Posterior vena cava (tissue), 2 donors: ENCODE measurements at regions not wholly inside any gene's neighbourhood (a gene's known extent, or its start where the extent isn't known, plus 50 kb on each side); places are given as distances from the start of the nearest gene placed in this dataset.
A peak's percentile ranks its signal among the peaks of the same experiment; 100 is the strongest.
"Not testable (repeated sequence)": the region's sequence is repeated elsewhere in the genome, so short reads cannot be mapped to it uniquely, and the experiment has no call there.

Source experiments
- DNase-seq: peaks from one replicate; pipeline ENCODE4 v3.0.0-alpha.2; 2020; ENCODE audit warnings: low spot score
- intact Hi-C, 2 donors: fragments of 100-400 bp; cut with DNase I; formaldehyde crosslinking; loops; one replicate each; pipeline versions ENCODE4 v1.14.1 to v1.14.2; 2022 to 2023
- donor health status: DM: yes; HTN: yes; CAD: no.
- donor health status: DM: yes; HTN: yes; CAD: no.

DNA sequence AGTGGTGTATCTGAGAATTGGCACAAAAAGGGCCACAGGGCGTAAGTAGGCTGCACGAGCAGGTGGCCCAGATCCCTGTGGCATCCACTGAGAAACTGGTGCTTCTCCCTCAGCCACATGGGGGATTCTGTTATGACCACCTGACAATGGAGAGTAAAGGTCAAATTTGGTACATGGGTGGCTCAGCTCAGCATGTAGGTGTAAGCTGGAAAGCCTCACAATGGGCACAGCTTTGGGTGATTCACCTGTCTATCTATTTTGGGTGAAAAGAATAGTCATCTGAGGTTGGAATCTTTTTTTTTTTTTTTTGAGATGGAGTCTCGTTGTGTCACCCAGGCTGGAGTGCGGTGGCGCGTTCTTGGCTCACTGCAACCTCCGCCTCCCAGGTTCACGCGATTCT, 163.4 kb upstream of the TMEM260 start:
- intact Hi-C loops = no loop called here
- DNase-seq = no peak

DNA sequence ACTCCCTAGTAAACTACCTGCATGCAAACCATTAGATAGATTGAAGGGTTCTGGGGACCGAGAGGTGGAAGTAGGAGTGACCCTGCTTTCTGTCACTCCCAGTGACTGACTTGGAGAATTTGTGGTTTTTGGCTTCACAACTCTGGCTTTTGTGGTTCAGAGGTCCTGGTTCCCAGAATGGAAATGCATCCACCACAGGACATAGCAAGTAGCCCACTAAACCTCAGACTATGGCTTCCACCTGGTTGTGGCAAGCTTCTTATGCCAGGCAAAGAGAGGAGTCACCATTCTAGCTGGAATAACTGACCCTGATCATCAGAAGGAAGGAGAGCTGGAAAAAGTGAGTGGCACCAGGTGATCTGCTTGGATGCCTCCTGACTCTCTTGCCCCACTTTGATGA, 162.4 kb upstream of the TMEM260 start:
- DNase-seq = no peak
- intact Hi-C loops = no loop called here

DNA sequence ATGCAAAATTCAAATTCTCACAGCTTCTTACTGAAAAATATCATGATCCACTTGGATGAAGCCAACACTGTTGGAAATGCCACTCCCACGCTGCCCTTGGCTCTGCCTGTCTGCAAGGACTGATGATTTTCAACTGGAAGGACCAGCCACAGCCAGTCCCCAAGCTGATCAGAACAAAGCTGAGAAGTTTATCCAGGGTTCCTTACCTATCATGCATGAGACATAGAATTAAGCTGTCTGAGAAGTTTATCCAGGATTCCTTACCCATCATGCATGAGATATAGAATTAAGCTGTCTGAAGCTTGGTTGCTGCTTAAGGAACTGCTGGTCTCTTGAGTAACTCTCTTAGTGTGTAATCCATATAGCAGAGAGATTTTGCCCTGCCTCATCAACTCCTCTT, 159.8 kb upstream of the TMEM260 start:
- no peak for DNase-seq
- intact Hi-C loops = loop anchor here in 1 of 2 donors (10.0 kb wide), 2 partner anchors 75 to 715 kb away; no protein-coding TSS in a partner anchor

DNA sequence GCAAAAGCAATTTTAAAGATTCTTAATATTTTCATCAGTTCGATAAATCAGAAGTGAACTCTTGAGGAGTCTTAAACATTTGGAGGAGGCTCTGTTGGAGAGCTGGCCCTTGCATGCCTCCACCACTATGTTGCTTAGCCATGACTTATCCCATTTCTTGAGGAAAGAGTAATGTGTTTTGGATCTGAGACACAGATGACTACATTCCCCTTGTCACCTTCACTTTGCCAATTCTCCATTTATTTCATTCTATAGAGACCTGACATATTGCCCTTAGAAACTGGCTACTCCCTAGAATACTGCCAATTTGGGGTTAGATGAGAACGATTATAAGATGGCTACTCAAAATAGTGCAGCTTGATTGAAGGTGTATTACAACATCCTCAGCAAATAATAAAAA, 157.4 kb upstream of the TMEM260 start:
- intact Hi-C loops = loop anchor here in 1 of 2 donors (10.0 kb wide), 2 partner anchors 77 to 717 kb away; no protein-coding TSS in a partner anchor
- DNase-seq = no peak

DNA sequence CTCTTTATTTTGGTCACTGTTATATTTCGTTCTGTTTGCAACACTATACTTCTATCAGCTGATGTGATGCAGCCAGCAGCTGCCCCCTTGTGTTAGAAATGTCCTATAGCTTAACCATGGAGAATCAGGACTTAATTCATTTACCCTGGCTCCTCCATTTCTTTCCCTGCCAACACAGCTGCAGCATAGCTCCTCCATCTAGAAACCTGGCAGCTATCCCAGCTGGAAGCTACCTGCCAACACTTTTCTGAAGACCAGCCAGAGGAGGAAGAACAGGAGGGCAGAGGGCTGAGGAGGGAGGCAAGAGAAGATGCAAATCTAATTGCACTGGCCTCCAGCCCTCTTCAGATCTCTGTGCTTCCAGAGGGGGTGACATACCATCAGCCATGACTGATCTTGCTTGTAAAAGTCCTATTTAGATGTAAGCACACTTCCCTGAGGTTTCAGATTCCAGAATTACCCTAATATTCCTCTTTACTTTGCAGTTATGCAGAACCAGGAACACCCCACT, 156.8 kb upstream of the TMEM260 start:
- intact Hi-C loops = loop anchor here in 1 of 2 donors (10.0 kb wide), 2 partner anchors 78 to 718 kb away; no protein-coding TSS in a partner anchor
- no peak for DNase-seq

DNA sequence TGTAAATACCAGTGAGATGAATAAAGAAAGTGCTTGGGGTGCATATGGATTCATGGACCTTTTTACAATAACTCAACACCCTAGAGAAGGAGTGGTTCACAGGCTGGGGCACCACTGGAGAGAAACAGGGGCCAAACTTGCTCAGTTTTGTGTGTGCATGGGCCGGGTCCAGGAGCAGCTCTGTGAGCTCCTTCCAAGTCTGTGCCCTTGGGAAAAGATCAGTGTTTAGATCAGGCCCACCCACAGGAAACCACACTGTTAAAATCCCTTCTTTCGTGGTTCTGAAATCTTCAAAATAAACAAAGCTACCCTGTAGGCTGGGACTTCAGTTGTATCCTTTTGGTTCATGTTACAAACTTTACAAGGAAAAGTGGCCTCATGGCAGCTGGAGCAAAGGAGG, 156.1 kb upstream of the TMEM260 start:
- no peak for DNase-seq
- intact Hi-C loops = loop anchor here in 1 of 2 donors (10.0 kb wide), 2 partner anchors 79 to 719 kb away; no protein-coding TSS in a partner anchor

DNA sequence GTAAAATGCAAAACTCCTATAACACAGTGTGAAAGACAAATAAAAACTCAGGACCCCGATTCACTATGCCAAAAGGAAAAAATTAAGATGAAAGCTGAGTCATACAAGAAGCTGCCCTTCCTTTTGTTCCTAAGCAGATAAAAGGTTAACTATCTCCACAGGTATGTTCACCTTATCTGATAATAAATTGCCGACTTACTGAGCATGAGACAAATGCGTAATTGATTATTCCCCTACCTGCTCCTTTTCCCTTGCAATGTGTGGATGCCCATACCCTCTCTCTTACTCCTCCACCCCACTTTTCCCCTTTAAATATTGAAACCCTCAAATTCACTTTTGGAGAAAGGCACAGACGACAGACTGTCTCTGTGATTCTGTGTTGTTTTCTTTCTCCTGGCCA, 148.6 kb upstream of the TMEM260 start:
- intact Hi-C loops = no loop called here
- DNase-seq = no peak

DNA sequence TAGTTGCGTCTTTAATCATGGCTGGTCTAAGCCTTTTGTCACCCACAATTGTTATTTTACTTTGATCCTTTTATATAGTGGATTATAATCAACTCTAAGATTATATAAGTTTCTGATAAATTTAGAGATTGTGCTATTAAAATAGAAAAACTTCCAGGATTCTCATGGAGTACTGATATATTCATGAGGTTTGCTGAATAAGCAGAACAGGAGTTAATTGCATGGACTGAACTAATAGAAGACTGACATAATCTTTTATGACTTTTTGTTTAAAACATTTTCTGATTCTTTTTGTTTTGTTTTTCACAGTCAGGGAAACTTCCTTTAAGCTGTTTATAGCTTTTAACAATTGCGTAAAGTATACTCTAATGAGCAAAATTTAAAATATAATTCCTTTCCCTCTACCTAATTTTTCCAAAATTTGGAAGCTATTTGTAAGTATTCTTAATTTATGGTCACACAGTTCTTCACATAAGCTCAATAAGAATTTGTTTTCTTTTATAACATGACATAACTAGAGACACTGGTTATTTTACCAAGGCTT, 129.9 kb upstream of the TMEM260 start:
- intact Hi-C loops = no loop called here
- DNase-seq = no peak

DNA sequence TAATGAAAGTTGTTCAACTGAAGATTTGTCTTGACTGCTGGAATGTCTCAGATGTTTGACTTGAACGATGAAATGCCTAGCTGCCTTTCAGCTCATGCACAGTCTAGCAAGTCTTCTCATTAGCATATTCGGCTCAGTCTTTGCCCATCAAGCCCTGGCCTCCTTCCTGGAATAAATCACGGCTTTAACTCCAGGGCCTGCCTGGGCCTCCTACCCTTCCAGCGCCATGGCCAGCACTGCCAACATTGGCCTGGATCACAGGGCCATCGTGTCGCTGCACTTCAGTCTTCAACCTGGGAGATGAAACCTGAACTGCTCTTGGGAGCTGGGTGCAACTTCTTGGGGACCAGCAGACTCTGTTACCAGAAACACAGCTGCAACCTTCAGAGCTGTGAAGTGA, 126.7 kb upstream of the TMEM260 start:
- peak; percentile 22 for DNase-seq
- intact Hi-C loops = no loop called here

DNA sequence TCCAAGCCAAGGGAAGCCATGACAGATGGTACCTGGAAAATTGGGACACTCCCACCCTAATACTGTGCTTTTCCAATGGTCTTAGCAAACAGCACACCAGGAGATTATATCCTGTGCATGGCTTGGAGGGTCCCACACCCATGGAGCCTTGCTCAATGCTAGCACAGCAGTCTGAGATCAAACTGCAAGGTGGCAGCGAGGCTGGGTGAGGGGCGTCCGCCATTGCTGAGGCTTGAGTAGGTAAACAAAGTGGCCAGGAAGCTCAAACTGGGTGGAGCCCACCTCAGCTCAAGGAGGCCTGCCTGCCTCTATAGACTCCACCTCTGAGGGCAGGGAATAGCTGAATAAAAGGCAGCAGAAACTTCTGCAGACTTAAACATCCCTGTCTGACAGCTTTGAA, 124.9 kb upstream of the TMEM260 start:
- peak; percentile 20 for DNase-seq
- intact Hi-C loops = not testable (repeated sequence)

DNA sequence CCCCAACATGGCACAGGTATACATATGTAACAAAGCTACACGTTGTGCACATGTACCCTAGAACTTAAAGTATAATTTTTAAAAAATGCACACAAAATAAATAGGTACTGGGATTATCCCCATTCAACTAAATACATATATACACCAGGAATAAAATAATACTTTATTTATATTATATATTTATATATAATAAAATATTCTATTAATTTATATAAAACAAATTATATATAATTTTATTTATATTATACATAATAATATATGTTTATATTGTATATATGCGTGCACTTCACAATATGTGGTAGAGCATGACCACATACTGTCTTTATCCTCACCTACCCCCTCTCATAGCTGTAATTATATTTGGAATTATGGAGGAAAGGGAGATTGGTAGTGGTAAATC, 119.1 kb upstream of the TMEM260 start:
- no peak for DNase-seq
- intact Hi-C loops = no loop called here

DNA sequence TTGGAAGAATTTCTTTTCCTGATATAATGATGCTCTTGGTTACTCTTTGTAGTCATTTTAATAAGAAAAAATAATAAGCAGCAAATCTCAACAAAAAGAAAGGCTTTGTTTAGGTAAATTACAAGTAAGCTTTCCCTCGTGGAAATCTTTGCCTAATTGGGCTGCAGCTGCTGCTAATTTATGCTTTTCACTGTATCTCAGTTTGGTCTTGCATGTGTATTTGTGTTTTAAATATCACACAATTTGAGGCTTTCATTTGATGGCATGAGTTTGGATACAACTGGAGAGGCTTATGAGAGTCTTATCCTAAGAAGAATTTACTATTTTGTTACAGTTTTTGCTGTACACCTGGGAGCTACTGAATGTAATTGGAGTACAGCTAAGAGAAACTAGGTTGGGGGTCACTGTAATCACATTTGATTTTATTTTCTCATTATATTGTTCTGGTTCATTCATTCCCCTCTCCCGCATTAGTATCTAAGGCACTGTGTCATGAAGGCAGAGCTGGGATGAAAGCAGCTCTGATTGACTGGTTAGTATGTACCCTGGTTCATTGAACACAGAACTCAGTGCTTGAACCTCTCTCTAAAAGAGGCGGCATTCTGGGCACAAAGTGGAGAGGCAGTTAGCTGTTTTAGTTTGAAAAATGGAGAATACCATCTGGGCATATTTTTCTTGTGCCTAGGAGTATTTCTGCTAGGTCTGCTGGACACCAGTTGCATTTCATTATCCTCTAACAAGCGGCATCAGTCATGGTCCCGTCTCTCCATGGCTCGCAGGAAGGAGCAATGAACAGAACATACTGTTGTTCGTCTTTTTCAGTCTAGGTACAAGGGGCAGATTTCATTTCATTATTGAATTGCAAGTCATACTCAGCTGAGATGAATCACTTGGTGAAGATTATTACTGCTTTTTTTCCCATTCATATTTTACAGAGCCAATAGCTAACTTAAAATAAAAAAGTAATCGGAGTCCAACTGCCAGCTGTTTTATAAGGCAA, 118.0 kb upstream of the TMEM260 start:
- DNase-seq = no peak
- intact Hi-C loops = no loop called here

DNA sequence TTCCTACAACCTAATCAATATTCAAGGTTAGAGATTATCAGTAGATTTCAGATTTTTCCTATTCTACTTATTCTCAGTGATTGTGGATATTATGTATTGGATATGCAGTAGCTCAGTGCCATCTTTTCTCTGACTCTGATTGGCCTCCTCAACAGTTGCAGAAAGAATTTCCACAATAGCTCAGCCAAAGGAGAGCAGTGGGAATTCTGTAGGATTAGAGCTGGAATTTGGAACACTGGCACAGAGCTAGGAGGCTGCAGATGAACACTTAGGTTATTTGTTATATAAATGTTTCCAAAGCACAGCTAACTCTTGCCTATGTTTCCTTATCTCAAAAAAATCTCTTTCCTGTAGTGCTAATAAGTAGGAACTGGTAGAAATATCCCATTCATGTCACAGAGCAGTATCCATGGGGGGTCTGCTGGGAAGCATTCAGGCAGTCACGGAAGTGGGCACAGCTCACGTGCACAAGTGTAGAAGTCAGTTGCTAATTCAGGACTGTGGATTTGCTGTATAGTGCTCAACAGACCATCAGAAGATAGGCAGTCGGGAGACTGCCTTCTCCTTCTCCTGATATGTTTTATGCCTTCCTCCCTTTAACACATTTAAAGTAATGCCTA, 116.2 kb upstream of the TMEM260 start:
- intact Hi-C loops = no loop called here
- no peak for DNase-seq

DNA sequence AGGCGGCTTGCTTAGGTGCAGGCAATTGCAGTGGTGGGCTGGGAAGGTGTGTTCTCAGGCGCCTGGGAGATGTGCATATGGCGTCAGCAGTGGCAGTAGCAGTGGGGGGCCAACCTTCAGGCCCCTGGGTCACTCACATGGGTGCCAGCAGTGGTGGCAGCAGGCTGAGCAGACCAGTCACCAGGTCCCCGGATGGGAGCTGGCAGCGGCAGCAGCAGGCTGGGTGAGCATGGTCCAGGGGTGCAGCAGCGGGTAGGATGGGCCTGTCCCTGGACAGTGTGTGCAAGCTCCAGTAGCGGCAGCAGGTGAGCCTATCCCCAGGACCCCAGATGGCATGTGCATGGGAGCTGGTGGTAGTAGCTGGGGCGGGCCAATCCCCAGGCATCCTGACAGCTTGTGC, 108.5 kb upstream of the TMEM260 start:
- DNase-seq = no peak
- intact Hi-C loops = loop anchor here (10.0 kb wide), 1 partner anchor 766 kb away; no protein-coding TSS in a partner anchor

DNA sequence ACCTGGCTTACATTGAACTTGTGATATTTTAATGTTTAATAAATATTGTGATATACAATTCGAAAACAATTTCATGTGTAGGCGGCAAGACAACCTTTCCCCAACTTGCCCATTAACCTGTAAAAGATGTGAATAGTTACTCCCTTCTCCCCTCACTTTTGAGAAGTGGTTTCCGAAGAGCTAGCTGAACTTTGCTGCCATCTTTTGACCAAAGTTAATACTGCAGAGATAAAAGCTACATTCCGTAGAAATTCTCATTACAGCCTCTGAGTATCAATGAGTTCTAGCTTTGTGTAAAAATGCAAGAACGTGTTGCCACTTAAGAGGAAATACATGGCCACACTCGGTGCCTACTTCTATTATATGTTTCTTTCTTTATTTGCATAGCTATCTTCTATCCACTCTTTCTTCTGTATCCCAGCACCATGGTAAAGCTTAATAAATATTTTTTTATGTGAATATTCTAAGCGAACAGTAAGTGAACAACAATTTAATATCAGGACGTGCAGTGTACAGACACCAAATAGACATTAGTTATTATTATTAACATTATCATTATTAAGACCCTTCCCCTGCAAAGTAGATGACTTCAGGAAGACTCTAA, 105.1 kb upstream of the TMEM260 start:
- no peak for DNase-seq
- intact Hi-C loops = loop anchor here (10.0 kb wide), 1 partner anchor 770 kb away; no protein-coding TSS in a partner anchor

DNA sequence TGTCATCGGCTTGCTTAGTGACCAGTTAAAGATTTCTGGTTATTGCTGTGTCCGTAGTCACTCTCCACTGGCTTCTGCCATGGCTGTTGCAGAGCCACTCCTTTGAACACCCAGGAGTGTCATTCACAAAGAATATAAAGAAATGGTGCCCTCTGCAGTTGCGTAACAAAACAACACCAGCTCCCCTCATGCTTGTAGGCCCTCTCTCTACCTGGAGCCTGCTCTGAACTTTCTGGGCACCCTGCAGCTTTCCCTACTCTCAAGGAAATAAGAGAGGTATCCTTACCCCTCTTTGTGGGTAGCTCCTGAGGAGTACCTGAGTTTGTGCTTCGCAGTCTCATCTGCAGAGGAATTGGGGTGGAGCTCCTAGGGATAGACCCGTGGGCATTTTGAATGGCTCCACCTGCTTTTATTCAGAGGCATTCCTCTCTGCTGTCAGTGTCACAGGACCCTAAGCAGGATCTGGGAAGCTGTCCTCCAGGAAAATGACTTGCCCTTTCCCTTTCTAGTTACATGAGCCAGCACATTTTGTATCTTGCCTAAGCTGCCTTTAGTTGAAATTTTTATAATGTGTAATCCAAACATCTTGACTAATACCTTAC, 97.2 kb upstream of the TMEM260 start:
- intact Hi-C loops = no loop called here
- DNase-seq = no peak

DNA sequence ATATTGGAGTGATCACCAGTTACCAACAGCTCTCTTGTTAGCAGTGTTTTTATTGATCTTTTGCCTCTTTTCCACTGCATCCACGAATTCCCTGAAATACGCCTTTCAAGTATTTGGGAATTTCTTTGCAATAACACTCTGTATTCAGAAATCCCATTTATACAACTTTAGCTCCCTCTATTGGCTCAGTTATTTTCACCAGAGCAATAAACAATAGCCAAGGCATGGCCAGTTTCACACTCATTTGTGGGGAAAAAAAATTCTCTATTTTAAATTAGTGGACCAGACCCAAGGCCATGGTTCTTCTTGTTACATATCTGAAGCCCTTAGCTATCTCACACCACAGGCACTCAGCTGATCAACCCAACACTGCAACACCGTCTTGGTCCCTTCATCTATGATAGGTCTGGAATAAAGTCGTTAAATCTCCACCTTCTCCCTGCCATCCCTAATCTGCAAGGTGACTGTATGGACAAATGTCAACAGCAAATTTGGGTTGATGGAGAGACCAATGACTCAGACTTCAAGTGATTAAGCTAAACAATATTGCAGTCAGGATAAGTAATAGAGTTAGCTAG, 92.4 kb upstream of the TMEM260 start:
- intact Hi-C loops = no loop called here
- no peak for DNase-seq

DNA sequence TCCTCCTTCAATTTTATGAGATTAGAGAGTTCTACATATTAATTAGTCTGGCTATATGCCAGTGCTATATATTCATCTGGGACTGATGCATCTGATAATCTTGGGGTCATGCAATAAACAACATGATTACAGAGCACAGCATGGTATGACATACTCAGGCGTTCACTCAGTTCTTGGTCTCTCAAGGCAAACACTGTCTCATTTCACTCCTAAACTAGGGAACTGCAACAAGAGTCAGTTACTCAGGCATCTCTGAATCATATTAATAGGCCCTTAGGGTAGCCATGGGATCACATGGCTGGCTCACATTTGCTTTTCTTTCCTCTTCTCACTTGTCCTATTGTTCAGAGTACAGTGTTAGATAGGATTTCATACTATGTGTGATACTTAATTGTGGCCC, 91.8 kb upstream of the TMEM260 start:
- no peak for DNase-seq
- intact Hi-C loops = no loop called here

DNA sequence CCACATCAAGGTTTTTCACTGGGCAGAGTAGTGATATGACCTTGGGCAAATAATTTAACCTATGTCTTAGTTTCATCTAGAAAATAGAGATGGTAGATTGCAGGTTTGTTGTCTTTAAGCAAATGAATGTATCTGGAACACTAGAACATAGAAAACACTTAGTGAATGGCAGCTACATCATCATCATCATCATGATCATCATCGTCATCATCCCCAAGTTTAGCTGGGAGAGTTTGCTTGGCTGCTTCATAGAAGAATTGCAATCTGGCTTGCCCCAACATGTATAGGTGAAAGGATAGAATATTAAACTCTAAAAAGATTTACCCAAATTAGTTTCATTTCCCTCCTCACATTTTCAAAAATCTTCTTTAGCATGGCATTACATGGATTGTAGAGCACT, 91.3 kb upstream of the TMEM260 start:
- intact Hi-C loops = no loop called here

More for the DNA sequence above, 91.3 kb upstream of the TMEM260 start:
- DNase-seq = no peak
